GM23338 (cell line): ENCODE measurements at regions not wholly inside any gene's neighbourhood (a gene's known extent, or its start where the extent isn't known, plus 50 kb on each side); places are given as distances from the start of the nearest gene placed in this dataset.

Experiments
- ATAC-seq: fragments of 200-7000 bp; cut with Tn5 transposase; 3 replicates; pipeline ENCODE4 v1.9.1; 2020
- DNase-seq: peaks from one replicate; pipeline ENCODE4 v3.0.0-alpha.2; 2015; ENCODE audit warnings: low spot score
- H2AFZ ChIP-seq: fragments of 200-600 bp; sonication (generic); 2 replicates; pipeline ENCODE4 v1.8.0; 2016; ENCODE audit warnings: antibody characterized with exemption, mild to moderate bottlenecking, moderate library complexity
- H3F3A ChIP-seq: fragments of 200-600 bp; sonication (generic); replicated peaks from 2 replicates; pipeline ENCODE4 v1.8.0; 2017; ENCODE audit warnings: antibody characterized with exemption, mixed run types, low read depth
- H3K27ac ChIP-seq: fragments of 200-600 bp; sonication (generic); 2 replicates; pipeline ENCODE4 v1.6.1; 2016; ENCODE audit warnings: low read depth
- H3K27me3 ChIP-seq: fragments of 200-600 bp; sonication (generic); 2 replicates; pipeline ENCODE4 v1.8.0; 2016; ENCODE audit warnings: mild to moderate bottlenecking, mixed run types, moderate library complexity; ENCODE audit not compliant: insufficient read depth
- H3K36me3 ChIP-seq: fragments of 200-600 bp; sonication (generic); 2 replicates; pipeline ENCODE4 v1.8.0; 2016; ENCODE audit warnings: mild to moderate bottlenecking; ENCODE audit not compliant: insufficient read depth
- H3K4me1 ChIP-seq: fragments of 200-600 bp; sonication (generic); 2 replicates; pipeline ENCODE4 v1.8.0; 2016; ENCODE audit warnings: mild to moderate bottlenecking, moderate library complexity; ENCODE audit not compliant: insufficient read depth
- H3K4me2 ChIP-seq: fragments of 200-600 bp; sonication (generic); 2 replicates; pipeline ENCODE4 v1.7.1; 2017; ENCODE audit warnings: mixed run types
- H3K4me3 ChIP-seq: fragments of 200-600 bp; sonication (generic); 2 replicates; pipeline ENCODE4 v1.6.1; 2016; ENCODE audit warnings: mixed run types
- H3K79me2 ChIP-seq: fragments of 200-600 bp; sonication (generic); replicated peaks from 2 replicates; pipeline ENCODE4 v1.8.0; 2017; ENCODE audit warnings: mild to moderate bottlenecking; ENCODE audit not compliant: insufficient read depth
- H3K9me2 ChIP-seq: fragments of 200-600 bp; sonication (generic); 2 replicates; pipeline ENCODE4 v1.8.0; 2017; ENCODE audit not compliant: insufficient read depth
- H4K20me1 ChIP-seq: fragments of 200-600 bp; sonication (generic); replicated peaks from 2 replicates; pipeline ENCODE4 v1.8.0; 2017; ENCODE audit warnings: mild to moderate bottlenecking; ENCODE audit not compliant: insufficient read depth
- H3K27ac Mint-ChIP-seq: 2 replicates; pipeline ENCODE4 v1.8.0; 2020; ENCODE audit warnings: inconsistent platforms, mild to moderate bottlenecking, moderate library complexity, mixed read lengths
- H3K27me3 Mint-ChIP-seq: 3 replicates; pipeline ENCODE4 v1.8.0; 2022; ENCODE audit warnings: low read depth, mild to moderate bottlenecking, moderate library complexity, mixed read lengths, inconsistent platforms; ENCODE audit not compliant: insufficient read depth, poor library complexity
- H3K36me3 Mint-ChIP-seq: 3 replicates; pipeline ENCODE4 v1.8.0; 2021; ENCODE audit warnings: low read depth, mild to moderate bottlenecking, inconsistent platforms, moderate library complexity, mixed read lengths
- H3K4me1 Mint-ChIP-seq: 3 replicates; pipeline ENCODE4 v1.8.0; 2020; ENCODE audit warnings: mild to moderate bottlenecking, inconsistent platforms, mixed read lengths
- H3K4me3 Mint-ChIP-seq: 3 replicates; pipeline ENCODE4 v1.8.0; 2021; ENCODE audit warnings: moderate library complexity, mild to moderate bottlenecking, inconsistent platforms, mixed read lengths
- H3K9me3 Mint-ChIP-seq: 3 replicates; pipeline ENCODE4 v1.8.0; 2020; ENCODE audit warnings: moderate library complexity, mild to moderate bottlenecking, inconsistent platforms, mixed read lengths
- CREB1 ChIP-seq: fragments of 250-450 bp; sonication (Bioruptor Pico); IDR thresholded peaks from 2 replicates; pipeline ENCODE4 v1.5.0; 2020; ENCODE audit warnings: low read depth, mild to moderate bottlenecking, moderate library complexity
- EZH2 ChIP-seq: fragments of 200-600 bp; sonication (generic); IDR thresholded peaks from one replicate; pipeline ENCODE4 v1.8.0; 2017; ENCODE audit warnings: antibody characterized with exemption, mild to moderate bottlenecking, low read depth; ENCODE audit not compliant: unreplicated experiment
- EZH2phosphoT487 ChIP-seq: fragments of 200-600 bp; sonication (generic); IDR thresholded peaks from one replicate; pipeline ENCODE4 v1.8.1; 2018; ENCODE audit warnings: antibody characterized with exemption; ENCODE audit not compliant: unreplicated experiment
- JUNB ChIP-seq: IDR thresholded peaks from one replicate; pipeline ENCODE4 v1.6.1; 2016; ENCODE audit warnings: antibody characterized with exemption; ENCODE audit not compliant: unreplicated experiment
- POLR2AphosphoS5 ChIP-seq: IDR thresholded peaks from 2 replicates; pipeline ENCODE4 v1.6.1; 2016; ENCODE audit warnings: antibody characterized with exemption, low read depth
- STAT1 ChIP-seq: IDR thresholded peaks from one replicate; pipeline ENCODE4 v1.6.1; 2016; ENCODE audit warnings: antibody characterized with exemption; ENCODE audit not compliant: unreplicated experiment
- ZNF331 ChIP-seq: fragments of 250-450 bp; sonication (Bioruptor Pico); IDR thresholded peaks from 2 replicates; pipeline ENCODE4 v1.5.0; 2020; ENCODE audit warnings: low read depth, mild to moderate bottlenecking, moderate library complexity
- TF ChIP-seq, protein P1 (sequence below), 2 experiments: fragments of 200-600 bp in 1 of 2; sonication (generic) in 1 of 2; conservative IDR thresholded peaks; 2 replicates each; pipeline versions ENCODE4 v1.5.1 to v1.6.1; 2016 to 2017; ENCODE audit warnings: antibody characterized with exemption in 2 of 2, low read depth in 2 of 2, mild to moderate bottlenecking in 2 of 2, moderate library complexity in 1 of 2
- TF ChIP-seq, protein P2 (sequence below): IDR thresholded peaks from 2 replicates; pipeline ENCODE4 v1.6.1; 2016; ENCODE audit warnings: antibody characterized with exemption
- TF ChIP-seq, protein P3 (sequence below): fragments of 250-450 bp; sonication (Bioruptor Pico); IDR thresholded peaks from 2 replicates; pipeline ENCODE4 v1.5.0; 2020; ENCODE audit warnings: mild to moderate bottlenecking, moderate library complexity

DNA sequence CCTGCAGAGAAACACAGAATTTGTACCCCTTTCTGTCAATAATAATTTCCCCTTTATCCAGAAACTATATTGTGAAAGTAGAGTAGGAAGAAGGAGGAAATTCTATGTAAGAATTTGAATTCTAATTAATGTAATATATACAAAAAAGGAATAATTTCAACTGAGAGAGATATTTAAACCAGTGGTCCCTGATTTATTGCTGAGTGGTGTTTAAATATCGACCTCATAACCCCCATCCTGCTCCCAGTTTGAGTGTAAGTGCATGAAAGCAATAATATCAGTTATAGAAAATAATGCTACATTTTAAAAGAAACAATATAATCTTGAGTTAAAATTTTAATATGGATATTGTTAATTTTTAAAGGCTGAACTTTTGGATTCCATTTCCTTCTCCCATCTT, 286.2 kb upstream of the REG3G start:
- Mint-ChIP-seq H3K27me3 (no peaks in the 10 kb centered on the region), H3K9me3 (no peaks in the 10 kb centered on the region), H3K4me1 (peaks cover 3% of the 10 kb centered on the region; the same call in 2 of the 3 replicates), H3K27ac (no peak overlapping the region), H3K36me3 (no peaks in the 10 kb centered on the region), H3K4me3 (no peak overlapping the region)
- ATAC-seq (no peak), DNase-seq (no peak)
- Histone ChIP-seq H3K27me3 (no peaks in the 10 kb centered on the region), H3F3A (no peaks in the 10 kb centered on the region), H3K9me2 (0 out of 2 replicates have a peak, but pooled peaks cover 2% of the 10 kb centered on the region), H4K20me1 (no peaks in the 10 kb centered on the region), H3K4me1 (no peaks in the 10 kb centered on the region), H2AFZ (no peak overlapping the region), H3K4me3 (no peak overlapping the region), H3K4me2 (no peak overlapping the region), H3K79me2 (no peaks in the 10 kb centered on the region), H3K36me3 (no peaks in the 10 kb centered on the region), H3K27ac (no peak overlapping the region)
- TF ChIP-seq EZH2 (no peak), CREB1 (no peak), EZH2phosphoT487 (no peak)
- TF ChIP-seq, protein P1, sequence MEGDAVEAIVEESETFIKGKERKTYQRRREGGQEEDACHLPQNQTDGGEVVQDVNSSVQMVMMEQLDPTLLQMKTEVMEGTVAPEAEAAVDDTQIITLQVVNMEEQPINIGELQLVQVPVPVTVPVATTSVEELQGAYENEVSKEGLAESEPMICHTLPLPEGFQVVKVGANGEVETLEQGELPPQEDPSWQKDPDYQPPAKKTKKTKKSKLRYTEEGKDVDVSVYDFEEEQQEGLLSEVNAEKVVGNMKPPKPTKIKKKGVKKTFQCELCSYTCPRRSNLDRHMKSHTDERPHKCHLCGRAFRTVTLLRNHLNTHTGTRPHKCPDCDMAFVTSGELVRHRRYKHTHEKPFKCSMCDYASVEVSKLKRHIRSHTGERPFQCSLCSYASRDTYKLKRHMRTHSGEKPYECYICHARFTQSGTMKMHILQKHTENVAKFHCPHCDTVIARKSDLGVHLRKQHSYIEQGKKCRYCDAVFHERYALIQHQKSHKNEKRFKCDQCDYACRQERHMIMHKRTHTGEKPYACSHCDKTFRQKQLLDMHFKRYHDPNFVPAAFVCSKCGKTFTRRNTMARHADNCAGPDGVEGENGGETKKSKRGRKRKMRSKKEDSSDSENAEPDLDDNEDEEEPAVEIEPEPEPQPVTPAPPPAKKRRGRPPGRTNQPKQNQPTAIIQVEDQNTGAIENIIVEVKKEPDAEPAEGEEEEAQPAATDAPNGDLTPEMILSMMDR (conservative IDR thresholded peaks at IDR 0.05; ENCODE audit: low read depth in 2 of 2) = no peak

DNA sequence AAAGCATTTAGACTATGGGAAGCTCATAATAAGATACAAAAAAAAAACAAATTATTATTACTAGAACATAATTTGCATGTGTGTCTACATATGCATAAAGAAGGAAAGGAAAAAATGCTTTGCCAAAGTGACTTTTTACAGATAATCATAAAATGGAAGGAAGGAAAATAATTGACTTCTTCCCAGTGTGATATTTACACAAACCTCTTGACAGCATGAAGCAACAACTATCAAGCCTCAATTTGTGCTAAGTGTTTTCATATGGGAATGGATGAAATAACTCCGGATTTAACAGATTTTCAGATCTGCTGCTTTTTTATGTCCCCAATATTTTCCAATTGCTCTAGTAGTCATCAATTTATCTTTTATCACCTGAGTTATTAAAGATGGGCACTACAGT, 275.9 kb upstream of the REG3G start:
- H3K36me3 Mint-ChIP-seq = no peaks in the 10 kb centered on the region
- no peak overlapping the region for H3K27ac Mint-ChIP-seq
- no peak overlapping the region for H2AFZ ChIP-seq
- DNase-seq = no peak
- ATAC-seq = no peak
- no peak overlapping the region for H3K4me3 ChIP-seq
- H3K4me2 ChIP-seq = no peak overlapping the region
- H3K27me3 ChIP-seq = no peaks in the 10 kb centered on the region
- no peak overlapping the region for H3K27ac ChIP-seq
- no peaks in the 10 kb centered on the region for H4K20me1 ChIP-seq
- no peaks in the 10 kb centered on the region for H3K9me3 Mint-ChIP-seq
- H3K4me1 Mint-ChIP-seq = no peaks in the 10 kb centered on the region
- no peaks in the 10 kb centered on the region for H3K36me3 ChIP-seq
- H3K79me2 ChIP-seq = no peaks in the 10 kb centered on the region
- no peaks in the 10 kb centered on the region for H3K4me1 ChIP-seq
- H3K4me3 Mint-ChIP-seq = no peak overlapping the region
- no peaks in the 10 kb centered on the region for H3K9me2 ChIP-seq
- H3F3A ChIP-seq = no peaks in the 10 kb centered on the region
- H3K27me3 Mint-ChIP-seq = no peaks in the 10 kb centered on the region
- TF ChIP-seq STAT1 (no peak), POLR2AphosphoS5 (no peak), EZH2phosphoT487 (no peak), JUNB (no peak), CREB1 (no peak), ZNF331 (CRISPR knock-in tag) (no peak)
- TF ChIP-seq, protein P2, sequence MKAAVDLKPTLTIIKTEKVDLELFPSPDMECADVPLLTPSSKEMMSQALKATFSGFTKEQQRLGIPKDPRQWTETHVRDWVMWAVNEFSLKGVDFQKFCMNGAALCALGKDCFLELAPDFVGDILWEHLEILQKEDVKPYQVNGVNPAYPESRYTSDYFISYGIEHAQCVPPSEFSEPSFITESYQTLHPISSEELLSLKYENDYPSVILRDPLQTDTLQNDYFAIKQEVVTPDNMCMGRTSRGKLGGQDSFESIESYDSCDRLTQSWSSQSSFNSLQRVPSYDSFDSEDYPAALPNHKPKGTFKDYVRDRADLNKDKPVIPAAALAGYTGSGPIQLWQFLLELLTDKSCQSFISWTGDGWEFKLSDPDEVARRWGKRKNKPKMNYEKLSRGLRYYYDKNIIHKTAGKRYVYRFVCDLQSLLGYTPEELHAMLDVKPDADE = no peak
- TF ChIP-seq, protein P3, sequence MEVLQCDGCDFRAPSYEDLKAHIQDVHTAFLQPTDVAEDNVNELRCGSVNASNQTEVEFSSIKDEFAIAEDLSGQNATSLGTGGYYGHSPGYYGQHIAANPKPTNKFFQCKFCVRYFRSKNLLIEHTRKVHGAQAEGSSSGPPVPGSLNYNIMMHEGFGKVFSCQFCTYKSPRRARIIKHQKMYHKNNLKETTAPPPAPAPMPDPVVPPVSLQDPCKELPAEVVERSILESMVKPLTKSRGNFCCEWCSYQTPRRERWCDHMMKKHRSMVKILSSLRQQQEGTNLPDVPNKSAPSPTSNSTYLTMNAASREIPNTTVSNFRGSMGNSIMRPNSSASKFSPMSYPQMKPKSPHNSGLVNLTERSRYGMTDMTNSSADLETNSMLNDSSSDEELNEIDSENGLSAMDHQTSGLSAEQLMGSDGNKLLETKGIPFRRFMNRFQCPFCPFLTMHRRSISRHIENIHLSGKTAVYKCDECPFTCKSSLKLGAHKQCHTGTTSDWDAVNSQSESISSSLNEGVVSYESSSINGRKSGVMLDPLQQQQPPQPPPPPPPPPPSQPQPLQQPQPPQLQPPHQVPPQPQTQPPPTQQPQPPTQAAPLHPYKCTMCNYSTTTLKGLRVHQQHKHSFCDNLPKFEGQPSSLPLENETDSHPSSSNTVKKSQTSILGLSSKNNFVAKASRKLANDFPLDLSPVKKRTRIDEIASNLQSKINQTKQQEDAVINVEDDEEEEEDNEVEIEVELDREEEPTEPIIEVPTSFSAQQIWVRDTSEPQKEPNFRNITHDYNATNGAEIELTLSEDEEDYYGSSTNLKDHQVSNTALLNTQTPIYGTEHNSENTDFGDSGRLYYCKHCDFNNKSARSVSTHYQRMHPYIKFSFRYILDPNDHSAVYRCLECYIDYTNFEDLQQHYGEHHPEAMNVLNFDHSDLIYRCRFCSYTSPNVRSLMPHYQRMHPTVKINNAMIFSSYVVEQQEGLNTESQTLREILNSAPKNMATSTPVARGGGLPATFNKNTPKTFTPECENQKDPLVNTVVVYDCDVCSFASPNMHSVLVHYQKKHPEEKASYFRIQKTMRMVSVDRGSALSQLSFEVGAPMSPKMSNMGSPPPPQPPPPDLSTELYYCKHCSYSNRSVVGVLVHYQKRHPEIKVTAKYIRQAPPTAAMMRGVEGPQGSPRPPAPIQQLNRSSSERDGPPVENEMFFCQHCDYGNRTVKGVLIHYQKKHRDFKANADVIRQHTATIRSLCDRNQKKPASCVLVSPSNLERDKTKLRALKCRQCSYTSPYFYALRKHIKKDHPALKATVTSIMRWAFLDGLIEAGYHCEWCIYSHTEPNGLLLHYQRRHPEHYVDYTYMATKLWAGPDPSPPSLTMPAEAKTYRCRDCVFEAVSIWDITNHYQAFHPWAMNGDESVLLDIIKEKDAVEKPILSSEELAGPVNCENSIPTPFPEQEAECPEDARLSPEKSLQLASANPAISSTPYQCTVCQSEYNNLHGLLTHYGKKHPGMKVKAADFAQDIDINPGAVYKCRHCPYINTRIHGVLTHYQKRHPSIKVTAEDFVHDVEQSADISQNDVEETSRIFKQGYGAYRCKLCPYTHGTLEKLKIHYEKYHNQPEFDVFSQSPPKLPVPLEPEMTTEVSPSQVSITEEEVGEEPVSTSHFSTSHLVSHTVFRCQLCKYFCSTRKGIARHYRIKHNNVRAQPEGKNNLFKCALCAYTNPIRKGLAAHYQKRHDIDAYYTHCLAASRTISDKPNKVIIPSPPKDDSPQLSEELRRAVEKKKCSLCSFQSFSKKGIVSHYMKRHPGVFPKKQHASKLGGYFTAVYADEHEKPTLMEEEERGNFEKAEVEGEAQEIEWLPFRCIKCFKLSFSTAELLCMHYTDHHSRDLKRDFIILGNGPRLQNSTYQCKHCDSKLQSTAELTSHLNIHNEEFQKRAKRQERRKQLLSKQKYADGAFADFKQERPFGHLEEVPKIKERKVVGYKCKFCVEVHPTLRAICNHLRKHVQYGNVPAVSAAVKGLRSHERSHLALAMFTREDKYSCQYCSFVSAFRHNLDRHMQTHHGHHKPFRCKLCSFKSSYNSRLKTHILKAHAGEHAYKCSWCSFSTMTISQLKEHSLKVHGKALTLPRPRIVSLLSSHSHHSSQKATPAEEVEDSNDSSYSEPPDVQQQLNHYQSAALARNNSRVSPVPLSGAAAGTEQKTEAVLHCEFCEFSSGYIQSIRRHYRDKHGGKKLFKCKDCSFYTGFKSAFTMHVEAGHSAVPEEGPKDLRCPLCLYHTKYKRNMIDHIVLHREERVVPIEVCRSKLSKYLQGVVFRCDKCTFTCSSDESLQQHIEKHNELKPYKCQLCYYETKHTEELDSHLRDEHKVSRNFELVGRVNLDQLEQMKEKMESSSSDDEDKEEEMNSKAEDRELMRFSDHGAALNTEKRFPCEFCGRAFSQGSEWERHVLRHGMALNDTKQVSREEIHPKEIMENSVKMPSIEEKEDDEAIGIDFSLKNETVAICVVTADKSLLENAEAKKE (CRISPR knock-in tag) = no peak
